ENCODE measurements at regions not wholly inside any gene's neighbourhood (a gene's known extent, or its start where the extent isn't known, plus 50 kb on each side); places are given as distances from the start of the nearest gene placed in this dataset.
A peak's percentile ranks its signal among the peaks of the same experiment; 100 is the strongest.

GRCh38 chr3:28835249-28835648, 445.6 kb upstream of the RBMS3 start:
- no peak for DNase-seq

- peak; percentile 50 for DNase-seq
These were observed 445.1 kb upstream of the RBMS3 start for GRCh38 chr3:28835751-28836150.

- no peak for DNase-seq
These were observed 444.7 kb upstream of the RBMS3 start for GRCh38 chr3:28836199-28836598.

GRCh38 chr3:28840976-28841376, 439.9 kb upstream of the RBMS3 start:
- no peak for DNase-seq

GRCh38 chr3:28841441-28841840, 439.4 kb upstream of the RBMS3 start:
- no peak for DNase-seq

- DNase-seq = no peak
These were observed 436.4 kb upstream of the RBMS3 start for GRCh38 chr3:28844298-28845005.

- no peak for DNase-seq
These were observed 435.9 kb upstream of the RBMS3 start for GRCh38 chr3:28845006-28845324.

- DNase-seq = peak; percentile 42
These were observed 433.8 kb upstream of the RBMS3 start for GRCh38 chr3:28846971-28847478.

GRCh38 chr3:28847736-28848135, 433.1 kb upstream of the RBMS3 start:
- peak; percentile 30 for DNase-seq

- DNase-seq = no peak
These were observed 430.7 kb upstream of the RBMS3 start for GRCh38 chr3:28850186-28850585.

GRCh38 chr3:28853830-28854229, 427.0 kb upstream of the RBMS3 start:
- DNase-seq = no peak

GRCh38 chr3:28856796-28857195, 424.1 kb upstream of the RBMS3 start:
- DNase-seq = no peak

GRCh38 chr3:28859897-28860296, 421.0 kb upstream of the RBMS3 start:
- no peak for DNase-seq

GRCh38 chr3:28860307-28860706, 420.6 kb upstream of the RBMS3 start:
- no peak for DNase-seq

- no peak for DNase-seq
These were observed 417.7 kb upstream of the RBMS3 start for GRCh38 chr3:28863186-28863585.

- no peak for DNase-seq
These were observed 413.0 kb upstream of the RBMS3 start for GRCh38 chr3:28867836-28868235.

- DNase-seq = no peak
These were observed 412.0 kb upstream of the RBMS3 start for GRCh38 chr3:28868897-28869296.

GRCh38 chr3:28877912-28878311, 403.0 kb upstream of the RBMS3 start:
- no peak for DNase-seq

GRCh38 chr3:28890373-28890772, 390.5 kb upstream of the RBMS3 start:
- no peak for DNase-seq

GRCh38 chr3:28891485-28891884, 389.4 kb upstream of the RBMS3 start:
- no peak for DNase-seq

GRCh38 chr3:28900301-28900700, 380.6 kb upstream of the RBMS3 start:
- no peak for DNase-seq

- DNase-seq = no peak
These were observed 379.9 kb upstream of the RBMS3 start for GRCh38 chr3:28901018-28901417.

- no peak for DNase-seq
These were observed 377.7 kb upstream of the RBMS3 start for GRCh38 chr3:28903171-28903601.

- DNase-seq = no peak
These were observed 375.1 kb upstream of the RBMS3 start for GRCh38 chr3:28905798-28906197.
